Left cardiac atrium (tissue), 4 donors: ENCODE measurements at regions not wholly inside any gene's neighbourhood (a gene's known extent, or its start where the extent isn't known, plus 50 kb on each side); places are given as distances from the start of the nearest gene placed in this dataset.
"Not testable (repeated sequence)": the region's sequence is repeated elsewhere in the genome, so short reads cannot be mapped to it uniquely, and the experiment has no call there.

Experiments used
- ATAC-seq, 2 donors: fragments of 200-7000 bp; cut with Tn5 transposase; one replicate each; pipeline ENCODE4 v1.9.1; 2020; ENCODE audit warnings: mild to moderate bottlenecking in 2 of 2, moderate library complexity in 2 of 2
- DNase-seq: peaks from one replicate; pipeline ENCODE4 v3.0.0-alpha.2; 2020
- intact Hi-C, 2 donors: fragments of 100-400 bp; cut with DNase I; formaldehyde crosslinking; loops; one replicate each; pipeline versions ENCODE4 v1.14.1 to v1.15.1; 2022 to 2023
- donor health status: DM: no; HTN: yes; CAD: no.
- donor health status: DM: no; HTN: yes; CAD: no; lungs with severe emphysema.
- donor health status: DM: yes; HTN: yes; CAD: no.
- donor health status: Dilated cardiomyopathy.

- no peak for ATAC-seq
- DNase-seq = no peak
- intact Hi-C loops = no loop called here
These were observed 148.4 kb upstream of the ITM2A start for GRCh38 chrX:79515529-79515928.

GRCh38 chrX:79511799-79512198, 144.7 kb upstream of the ITM2A start:
- intact Hi-C loops = no loop called here
- ATAC-seq (no peak), DNase-seq (no peak)

GRCh38 chrX:79506001-79506400, 138.9 kb upstream of the ITM2A start:
- ATAC-seq (no peak), DNase-seq (no peak)
- intact Hi-C loops = no loop called here

GRCh38 chrX:79482686-79483085, 115.6 kb upstream of the ITM2A start:
- intact Hi-C loops = no loop called here
- ATAC-seq (no peak), DNase-seq (no peak)

GRCh38 chrX:79477691-79478090, 110.6 kb upstream of the ITM2A start:
- ATAC-seq (no peak), DNase-seq (no peak)
- intact Hi-C loops = no loop called here

GRCh38 chrX:79466636-79467035, 99.5 kb upstream of the ITM2A start:
- ATAC-seq (no peak), DNase-seq (no peak)
- intact Hi-C loops = no loop called here

- intact Hi-C loops = no loop called here
- ATAC-seq (no peak), DNase-seq (no peak)
These were observed 95.3 kb upstream of the ITM2A start for GRCh38 chrX:79462458-79462857.

- intact Hi-C loops, ATAC-seq, DNase-seq: not testable (repeated sequence)
These were observed 89.5 kb upstream of the ITM2A start for GRCh38 chrX:79456593-79456992.

GRCh38 chrX:79452881-79453280, 85.7 kb upstream of the ITM2A start:
- ATAC-seq (no peak), DNase-seq (no peak)
- intact Hi-C loops = no loop called here

- ATAC-seq (no peak), DNase-seq (no peak)
- intact Hi-C loops = no loop called here
These were observed 77.6 kb upstream of the ITM2A start for GRCh38 chrX:79444694-79445210.

- DNase-seq = no peak
- intact Hi-C loops = no loop called here
These were observed 76.0 kb upstream of the ITM2A start for GRCh38 chrX:79443121-79443520.

GRCh38 chrX:79440336-79440735, 73.2 kb upstream of the ITM2A start:
- intact Hi-C loops = no loop called here
- ATAC-seq (no peak), DNase-seq (no peak)

More at GRCh38 chrX:79443121-79443520, 76.0 kb upstream of the ITM2A start:
- ATAC-seq = no peak
